Trophoblast cell (in vitro differentiated cells and primary cell): ENCODE measurements at regions not wholly inside any gene's neighbourhood (a gene's known extent, or its start where the extent isn't known, plus 50 kb on each side); places are given as distances from the start of the nearest gene placed in this dataset.
"Not testable (repeated sequence)": the region's sequence is repeated elsewhere in the genome, so short reads cannot be mapped to it uniquely, and the experiment has no call there.

Experiments used
- DNase-seq, 2 donors: peaks; one replicate each; pipeline ENCODE4 v3.0.0-alpha.2; 2016
- H2AFZ ChIP-seq: 2 replicates; pipeline ENCODE4 v1.6.1; 2013; ENCODE audit warnings: low read length, moderate library complexity, mild to moderate bottlenecking; ENCODE audit not compliant: insufficient read depth, poor library complexity
- H2AK5ac ChIP-seq: 2 replicates; pipeline ENCODE4 v1.6.1; 2013; ENCODE audit warnings: mild to moderate bottlenecking, low read length
- H2BK120ac ChIP-seq: 2 replicates; pipeline ENCODE4 v1.6.1; 2013; ENCODE audit warnings: low read length, mild to moderate bottlenecking, moderate library complexity; ENCODE audit not compliant: insufficient read depth, poor library complexity
- H2BK12ac ChIP-seq: 2 replicates; pipeline ENCODE4 v1.6.1; 2013; ENCODE audit warnings: mild to moderate bottlenecking, low read length, moderate library complexity
- H2BK5ac ChIP-seq: 2 replicates; pipeline ENCODE4 v1.6.1; 2013; ENCODE audit warnings: low read length, low read depth, moderate library complexity, mild to moderate bottlenecking; ENCODE audit not compliant: poor library complexity
- H3K14ac ChIP-seq: 2 replicates; pipeline ENCODE4 v1.6.1; 2013; ENCODE audit warnings: mild to moderate bottlenecking, low read length
- H3K18ac ChIP-seq: 2 replicates; pipeline ENCODE4 v1.6.1; 2013; ENCODE audit warnings: mild to moderate bottlenecking, low read length
- H3K23ac ChIP-seq: 2 replicates; pipeline ENCODE4 v1.6.1; 2013; ENCODE audit warnings: low read length
- H3K27ac ChIP-seq: 2 replicates; pipeline ENCODE4 v1.5.1; 2013; ENCODE audit warnings: low read depth, mild to moderate bottlenecking, inconsistent platforms, low read length, moderate library complexity
- H3K27me3 ChIP-seq: 2 replicates; pipeline ENCODE4 v1.6.1; 2013; ENCODE audit warnings: inconsistent platforms, mild to moderate bottlenecking, low read length, moderate library complexity; ENCODE audit not compliant: insufficient read depth
- H3K36me3 ChIP-seq, 2 experiments: 1 replicate in 1 of 2; 2 replicates in 1 of 2; pipeline ENCODE4 v1.6.1; 2013; ENCODE audit warnings: low read length in 2 of 2, mild to moderate bottlenecking in 2 of 2, moderate library complexity in 1 of 2; ENCODE audit not compliant: insufficient read depth in 2 of 2, control insufficient read depth in 1 of 2
- H3K4ac ChIP-seq: 2 replicates; pipeline ENCODE4 v1.6.1; 2013; ENCODE audit warnings: low read depth, mild to moderate bottlenecking, low read length, moderate library complexity
- H3K4me1 ChIP-seq, 2 experiments: 1 replicate in 1 of 2; 2 replicates in 1 of 2; pipeline ENCODE4 v1.6.1; 2013; ENCODE audit warnings: low read length in 2 of 2, mild to moderate bottlenecking in 2 of 2, moderate library complexity in 1 of 2; ENCODE audit not compliant: insufficient read depth in 2 of 2, control insufficient read depth in 1 of 2
- H3K4me2 ChIP-seq: 2 replicates; pipeline ENCODE4 v1.6.1; 2013; ENCODE audit warnings: inconsistent platforms, mild to moderate bottlenecking, low read length, moderate library complexity
- H3K4me3 ChIP-seq: 2 replicates; pipeline ENCODE4 v1.5.1; 2013; ENCODE audit warnings: mild to moderate bottlenecking, low read depth, low read length, inconsistent platforms
- H3K79me1 ChIP-seq: one replicate; pipeline ENCODE4 v1.6.1; 2013; ENCODE audit warnings: low read length
- H3K79me2 ChIP-seq: 2 replicates; pipeline ENCODE4 v1.6.1; 2013; ENCODE audit warnings: low read length, mild to moderate bottlenecking; ENCODE audit not compliant: control insufficient read depth, insufficient read depth, poor library complexity
- H3K9ac ChIP-seq: 2 replicates; pipeline ENCODE4 v1.6.1; 2013; ENCODE audit warnings: mild to moderate bottlenecking, low read length
- H3K9me3 ChIP-seq: 2 replicates; pipeline ENCODE4 v1.6.1; 2013; ENCODE audit warnings: low read depth, mild to moderate bottlenecking, control low read depth, inconsistent platforms, low read length; ENCODE audit not compliant: insufficient read depth
- H4K12ac ChIP-seq: 2 replicates; pipeline ENCODE4 v1.6.1; 2013; ENCODE audit warnings: low read depth, mild to moderate bottlenecking, low read length, moderate library complexity
- H4K8ac ChIP-seq: 2 replicates; pipeline ENCODE4 v1.6.1; 2013; ENCODE audit warnings: low read depth, mild to moderate bottlenecking, low read length, moderate library complexity
- H4K91ac ChIP-seq: one replicate; pipeline ENCODE4 v1.6.1; 2013; ENCODE audit warnings: low read depth, mild to moderate bottlenecking, low read length, moderate library complexity
- WGBS: extraction: QIAGEN DNeasy Blood & Tissue Kit; methylation state at CpG from one replicate; pipeline ENCODE4 v1.1.7; 2013; ENCODE audit warnings: missing lambda C conversion rate; ENCODE audit not compliant: insufficient read length, insufficient coverage; ENCODE audit errors: extremely low coverage; 5-methylcytosine and 5-hydroxymethylcytosine counted together

GRCh38 chr5:176060472-176061268 is 92.6 kb upstream of the THOC3 start:
- H3K27me3 ChIP-seq, H3K4ac ChIP-seq, H2BK12ac ChIP-seq, H3K79me1 ChIP-seq, H3K23ac ChIP-seq, H3K36me3 ChIP-seq, H2BK120ac ChIP-seq, H4K8ac ChIP-seq, H3K14ac ChIP-seq, DNase-seq, H4K91ac ChIP-seq, H3K79me2 ChIP-seq, H3K27ac ChIP-seq, H3K4me3 ChIP-seq, H2AK5ac ChIP-seq, H2BK5ac ChIP-seq, H3K9me3 ChIP-seq, H3K4me1 ChIP-seq, H3K4me2 ChIP-seq, H2AFZ ChIP-seq, H3K18ac ChIP-seq, H3K9ac ChIP-seq, H4K12ac ChIP-seq: not testable (repeated sequence)
- no CpG with 5 or more reads among the region's 65 CpGs for WGBS

GRCh38 chr5:176061269-176061622 is 93.1 kb upstream of the THOC3 start:
- H3K79me2 ChIP-seq, H4K8ac ChIP-seq: not testable (repeated sequence)
- 91% methylated on average over 8 of the region's 30 CpGs for WGBS

GRCh38 chr5:176061660-176062059 is 93.5 kb upstream of the THOC3 start:
- not testable (repeated sequence) for H3K36me3 ChIP-seq, H3K9ac ChIP-seq, H3K4me1 ChIP-seq, H2AK5ac ChIP-seq, H3K4me3 ChIP-seq, H3K14ac ChIP-seq, H3K27me3 ChIP-seq, H4K12ac ChIP-seq, H2BK12ac ChIP-seq, H3K79me1 ChIP-seq, H2BK5ac ChIP-seq, H3K18ac ChIP-seq, H2AFZ ChIP-seq, H3K79me2 ChIP-seq, H3K27ac ChIP-seq, H3K4ac ChIP-seq, H4K8ac ChIP-seq, H3K23ac ChIP-seq, H3K4me2 ChIP-seq, H3K9me3 ChIP-seq, DNase-seq, H2BK120ac ChIP-seq, H4K91ac ChIP-seq
- WGBS, result no CpG with 5 or more reads among the region's 21 CpGs

More at GRCh38 chr5:176061269-176061622, 93.1 kb upstream of the THOC3 start:
- H3K79me1 ChIP-seq, DNase-seq, H2AFZ ChIP-seq, H2AK5ac ChIP-seq, H2BK120ac ChIP-seq, H3K23ac ChIP-seq, H2BK12ac ChIP-seq, H3K4me2 ChIP-seq, H4K91ac ChIP-seq, H3K9ac ChIP-seq, H4K12ac ChIP-seq, H2BK5ac ChIP-seq, H3K27ac ChIP-seq, H3K14ac ChIP-seq, H3K4me3 ChIP-seq, H3K36me3 ChIP-seq, H3K4me1 ChIP-seq, H3K27me3 ChIP-seq, H3K18ac ChIP-seq, H3K4ac ChIP-seq, H3K9me3 ChIP-seq: not testable (repeated sequence)

GRCh38 chr5:176066262-176066945 is 98.3 kb upstream of the THOC3 start:
- not testable (repeated sequence) for H3K4me1 ChIP-seq, H3K14ac ChIP-seq, H2BK12ac ChIP-seq, H3K79me1 ChIP-seq, DNase-seq, H4K8ac ChIP-seq, H2AFZ ChIP-seq, H3K36me3 ChIP-seq, H3K27me3 ChIP-seq, H4K12ac ChIP-seq, H3K9ac ChIP-seq, H3K18ac ChIP-seq, H3K23ac ChIP-seq, H4K91ac ChIP-seq, H2BK120ac ChIP-seq, H3K4me3 ChIP-seq, H2BK5ac ChIP-seq, H3K27ac ChIP-seq, H2AK5ac ChIP-seq, H3K4ac ChIP-seq, H3K9me3 ChIP-seq, H3K4me2 ChIP-seq, H3K79me2 ChIP-seq
- no CpG with 5 or more reads among the region's 5 CpGs for WGBS
